ENCODE measurements at regions not wholly inside any gene's neighbourhood (a gene's known extent, or its start where the extent isn't known, plus 50 kb on each side); places are given as distances from the start of the nearest gene placed in this dataset.

DNA sequence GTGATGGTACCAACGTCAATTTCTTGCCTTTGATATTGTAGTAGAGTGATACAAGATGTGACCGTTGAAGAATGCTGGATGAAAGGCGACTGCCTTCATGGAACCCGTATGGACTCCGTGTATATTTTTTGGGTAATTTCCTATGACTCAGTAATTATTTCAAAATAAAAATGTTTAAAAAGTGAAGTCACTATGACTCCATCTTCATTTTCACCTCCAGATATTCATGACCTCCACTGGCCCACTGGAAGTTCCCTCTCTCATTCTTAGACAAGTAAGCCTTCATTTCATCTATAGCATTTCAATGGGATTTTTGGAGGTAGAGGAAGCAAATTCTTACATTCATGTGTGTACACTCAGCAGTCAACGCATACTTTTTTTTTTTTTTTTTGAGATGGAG is 111.8 kb upstream of the NUDT7 start:
- DNase-seq (ENCODE audit: low read depth in 1 of 2, low spot score in 2 of 2) (no peak), FAIRE-seq (no peak)
- H3K79me1 ChIP-seq (ENCODE audit: low read depth, low read length) = no peaks in the 10 kb centered on the region
- H4K91ac ChIP-seq (replicated peaks; ENCODE audit: insufficient read length, low read length) = no peak overlapping the region
- ChIA-PET POLR2A (ENCODE audit: partially characterized antibody) (no interaction called here), CTCF (ENCODE audit: partially characterized antibody) (no interaction called here)
- no peaks in the 10 kb centered on the region for H3K23me2 ChIP-seq (ENCODE audit: low read depth, low read length)
- H3K27me3 ChIP-seq (replicated peaks in 1 of 4; ENCODE audit: control insufficient read depth in 3 of 4, extremely low read depth in 1 of 4, insufficient read depth in 3 of 4, low read length in 3 of 4) = no peaks in the 10 kb centered on the region
- H3K56ac ChIP-seq (replicated peaks; ENCODE audit: insufficient read length, low read depth, low read length) = no peak overlapping the region
- H3K36me3 ChIP-seq (ENCODE audit: control insufficient read depth in 2 of 4, insufficient read depth in 4 of 4, low read length in 3 of 4) = no peaks in the 10 kb centered on the region
- H3K9me3 ChIP-seq (ENCODE audit: insufficient read depth in 2 of 2, low read depth in 1 of 2, low read length in 1 of 2) = no peaks in the 10 kb centered on the region
- H4K5ac ChIP-seq (ENCODE audit: insufficient read length, low read depth, low read length) = no peak overlapping the region
- H3K9ac ChIP-seq (replicated peaks in 1 of 4; ENCODE audit: extremely low read depth in 1 of 4, low read depth in 3 of 4, low read length in 3 of 4) = no peak overlapping the region
- 90% methylated on average over 6 of the region's 6 CpGs; no CpG with 5 or more reads in 1 of the 2 experiments for WGBS, 2 experiments (ENCODE audit: extremely low coverage in 1 of 2, insufficient coverage in 1 of 2, insufficient read length in 1 of 2, insufficient replicate concordance in 2 of 2, low coverage in 1 of 2, low lambda C conversion rate in 2 of 2, missing lambda C conversion rate in 1 of 2)
- H2BK120ac ChIP-seq (replicated peaks; ENCODE audit: low read depth, low read length) = no peak overlapping the region
- no peak overlapping the region for H2AK5ac ChIP-seq (ENCODE audit: low read depth, low read length)
- H3K23ac ChIP-seq (ENCODE audit: insufficient read length) = no peak overlapping the region
- no peak overlapping the region for H3K4me3 ChIP-seq (ENCODE audit: extremely low read depth in 1 of 4, insufficient read depth in 2 of 4, low read depth in 3 of 4, low read length in 4 of 4)
- H3K27ac ChIP-seq (ENCODE audit: low read depth, low read length) = no peak overlapping the region
- no peak overlapping the region for H2BK12ac ChIP-seq (ENCODE audit: low read depth, low read length)
- H3K14ac ChIP-seq (ENCODE audit: insufficient read length) = no peak overlapping the region
- H2AFZ ChIP-seq (ENCODE audit: low read length) = no peak overlapping the region
- no peak overlapping the region for H2BK5ac ChIP-seq (ENCODE audit: low read depth, low read length)
- H3K4ac ChIP-seq (replicated peaks; ENCODE audit: insufficient read length, low read depth, low read length) = no peak overlapping the region
- no peak overlapping the region for H2BK15ac ChIP-seq (ENCODE audit: low read length)
- H3K4me1 ChIP-seq (replicated peaks in 1 of 4; ENCODE audit: control insufficient read depth in 3 of 4, insufficient read depth in 4 of 4, low read length in 3 of 4) = no peaks in the 10 kb centered on the region
- no peak overlapping the region for H3K18ac ChIP-seq (ENCODE audit: extremely low read depth, low read length)
- H2BK20ac ChIP-seq (ENCODE audit: low read length) = no peak overlapping the region
- H4K20me1 ChIP-seq (replicated peaks in 1 of 2; ENCODE audit: control insufficient read depth in 1 of 2, insufficient read depth in 2 of 2, low read length in 2 of 2) = no peaks in the 10 kb centered on the region
- H3K79me2 ChIP-seq (ENCODE audit: control insufficient read depth in 1 of 2, insufficient read depth in 2 of 2, low read length in 2 of 2) = no peaks in the 10 kb centered on the region
- no peak overlapping the region for H3K4me2 ChIP-seq (ENCODE audit: insufficient read depth in 1 of 2, low read depth in 2 of 2, low read length in 2 of 2)
- no peak overlapping the region for H4K8ac ChIP-seq (ENCODE audit: extremely low read depth, insufficient read depth, low read length)
- no peak for TF ChIP-seq TAF7 (optimal IDR thresholded peaks at IDR 0.05; ENCODE audit: borderline replicate concordance, low read depth, low read length)
- no peak for TF ChIP-seq MAFK (IDR thresholded peaks at IDR 0.05; ENCODE audit: low read depth, low read length)
- TF ChIP-seq, protein P1, sequence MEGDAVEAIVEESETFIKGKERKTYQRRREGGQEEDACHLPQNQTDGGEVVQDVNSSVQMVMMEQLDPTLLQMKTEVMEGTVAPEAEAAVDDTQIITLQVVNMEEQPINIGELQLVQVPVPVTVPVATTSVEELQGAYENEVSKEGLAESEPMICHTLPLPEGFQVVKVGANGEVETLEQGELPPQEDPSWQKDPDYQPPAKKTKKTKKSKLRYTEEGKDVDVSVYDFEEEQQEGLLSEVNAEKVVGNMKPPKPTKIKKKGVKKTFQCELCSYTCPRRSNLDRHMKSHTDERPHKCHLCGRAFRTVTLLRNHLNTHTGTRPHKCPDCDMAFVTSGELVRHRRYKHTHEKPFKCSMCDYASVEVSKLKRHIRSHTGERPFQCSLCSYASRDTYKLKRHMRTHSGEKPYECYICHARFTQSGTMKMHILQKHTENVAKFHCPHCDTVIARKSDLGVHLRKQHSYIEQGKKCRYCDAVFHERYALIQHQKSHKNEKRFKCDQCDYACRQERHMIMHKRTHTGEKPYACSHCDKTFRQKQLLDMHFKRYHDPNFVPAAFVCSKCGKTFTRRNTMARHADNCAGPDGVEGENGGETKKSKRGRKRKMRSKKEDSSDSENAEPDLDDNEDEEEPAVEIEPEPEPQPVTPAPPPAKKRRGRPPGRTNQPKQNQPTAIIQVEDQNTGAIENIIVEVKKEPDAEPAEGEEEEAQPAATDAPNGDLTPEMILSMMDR (IDR thresholded peaks at IDR 0.05; ENCODE audit: control extremely low read depth in 1 of 3, insufficient read depth in 1 of 3, low read depth in 1 of 3, low read length in 3 of 3) = no peak
- no peak for TF ChIP-seq NANOG (IDR thresholded peaks at IDR 0.05; ENCODE audit: insufficient read depth, low read depth, low read length, poor library complexity, severe bottlenecking)
- TF ChIP-seq EZH2 (IDR thresholded peaks at IDR 0.05; ENCODE audit: low read depth, low read length, severe bottlenecking) = no peak
- TF ChIP-seq EP300 (IDR thresholded peaks at IDR 0.05; ENCODE audit: borderline replicate concordance in 1 of 2, low read depth in 2 of 2, low read length in 2 of 2) = no peak
- TF ChIP-seq JUN (IDR thresholded peaks at IDR 0.05; ENCODE audit: low read depth, low read length) = no peak
- TF ChIP-seq, protein P2, sequence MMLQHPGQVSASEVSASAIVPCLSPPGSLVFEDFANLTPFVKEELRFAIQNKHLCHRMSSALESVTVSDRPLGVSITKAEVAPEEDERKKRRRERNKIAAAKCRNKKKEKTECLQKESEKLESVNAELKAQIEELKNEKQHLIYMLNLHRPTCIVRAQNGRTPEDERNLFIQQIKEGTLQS (IDR thresholded peaks at IDR 0.05; ENCODE audit: insufficient read depth, low read depth, low read length) = no peak
- no peak for TF ChIP-seq FOSL1 (IDR thresholded peaks at IDR 0.05; ENCODE audit: insufficient read depth, low read depth, low read length)
- no peak for TF ChIP-seq ZNF274 (IDR thresholded peaks at IDR 0.05; ENCODE audit: borderline replicate concordance, extremely low read depth, low read length)
- TF ChIP-seq NRF1 (IDR thresholded peaks at IDR 0.05; ENCODE audit: low read depth, low read length) = no peak
- TF ChIP-seq POLR2A (IDR thresholded peaks at IDR 0.05; ENCODE audit: control extremely low read depth in 1 of 2, low read depth in 2 of 2, low read length in 2 of 2) = no peak

All from H1 (cell line).